ENCODE measurements at regions not wholly inside any gene's neighbourhood (a gene's known extent, or its start where the extent isn't known, plus 50 kb on each side); places are given as distances from the start of the nearest gene placed in this dataset.

GRCh38 chr18:72444111-72444797 is 99.9 kb downstream of the CBLN2 start:
- no peak for DNase-seq (ENCODE audit: low read depth)
- no peak overlapping the region for H3K4me3 ChIP-seq (ENCODE audit: low read depth, low read length)
- no peak for TF ChIP-seq CTCF (IDR thresholded peaks at IDR 0.05; ENCODE audit: insufficient read depth, low read depth, low read length)

- H3K4me3 ChIP-seq (ENCODE audit: low read depth, low read length): no peak overlapping the region
- TF ChIP-seq CTCF (IDR thresholded peaks at IDR 0.05; ENCODE audit: insufficient read depth, low read depth, low read length): no peak
- DNase-seq (ENCODE audit: low read depth): no peak
Measured at GRCh38 chr18:72436401-72436800, 107.7 kb downstream of the CBLN2 start.

- no peak overlapping the region for H3K4me3 ChIP-seq (ENCODE audit: low read depth, low read length)
- no peak for DNase-seq (ENCODE audit: low read depth)
- TF ChIP-seq CTCF (IDR thresholded peaks at IDR 0.05; ENCODE audit: insufficient read depth, low read depth, low read length): no peak
Measured at GRCh38 chr18:72433756-72434155, 110.4 kb downstream of the CBLN2 start.

- peak; percentile 1 for DNase-seq (ENCODE audit: low read depth)
- TF ChIP-seq CTCF (IDR thresholded peaks at IDR 0.05; ENCODE audit: insufficient read depth, low read depth, low read length): no peak
- no peak overlapping the region for H3K4me3 ChIP-seq (ENCODE audit: low read depth, low read length)
Measured at GRCh38 chr18:72427721-72428120, 116.4 kb downstream of the CBLN2 start.

GRCh38 chr18:72419914-72420313 is 124.2 kb downstream of the CBLN2 start:
- TF ChIP-seq CTCF (IDR thresholded peaks at IDR 0.05; ENCODE audit: insufficient read depth, low read depth, low read length): no peak
- no peak for DNase-seq (ENCODE audit: low read depth)
- no peak overlapping the region for H3K4me3 ChIP-seq (ENCODE audit: low read depth, low read length)

GRCh38 chr18:72412927-72413326 is 131.2 kb downstream of the CBLN2 start:
- peak; percentile 1 for DNase-seq (ENCODE audit: low read depth)
- no peak for TF ChIP-seq CTCF (IDR thresholded peaks at IDR 0.05; ENCODE audit: insufficient read depth, low read depth, low read length)
- no peak overlapping the region for H3K4me3 ChIP-seq (ENCODE audit: low read depth, low read length)

- no peak overlapping the region for H3K4me3 ChIP-seq (ENCODE audit: low read depth, low read length)
- TF ChIP-seq CTCF (IDR thresholded peaks at IDR 0.05; ENCODE audit: insufficient read depth, low read depth, low read length): no peak
- DNase-seq (ENCODE audit: low read depth): no peak
Measured at GRCh38 chr18:72411261-72411660, 132.9 kb downstream of the CBLN2 start.

Measured in fibroblast of villous mesenchyme (primary cell).